ENCODE measurements at regions not wholly inside any gene's neighbourhood (a gene's known extent, or its start where the extent isn't known, plus 50 kb on each side); places are given as distances from the start of the nearest gene placed in this dataset.

DNA sequence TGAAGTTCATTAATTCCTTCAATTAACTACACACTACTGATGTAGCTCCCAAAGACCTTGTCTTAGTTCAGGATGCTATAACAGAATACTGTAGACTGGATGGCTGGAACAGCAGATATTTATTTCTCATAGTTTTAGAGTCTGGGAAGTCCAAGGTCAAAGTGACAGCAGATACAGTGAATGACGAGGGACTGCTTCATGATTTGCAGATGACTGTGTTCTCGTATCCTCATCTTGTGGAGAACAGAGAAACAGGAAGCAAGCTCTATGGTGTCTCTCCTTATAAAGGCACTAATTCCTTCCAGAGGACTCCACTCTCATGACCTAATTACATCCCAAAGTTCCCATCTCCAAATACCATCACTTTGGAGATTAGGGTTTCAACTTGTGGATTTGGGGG lies 65.6 kb upstream of the MAP1B start:
- TF ChIP-seq, protein P1, sequence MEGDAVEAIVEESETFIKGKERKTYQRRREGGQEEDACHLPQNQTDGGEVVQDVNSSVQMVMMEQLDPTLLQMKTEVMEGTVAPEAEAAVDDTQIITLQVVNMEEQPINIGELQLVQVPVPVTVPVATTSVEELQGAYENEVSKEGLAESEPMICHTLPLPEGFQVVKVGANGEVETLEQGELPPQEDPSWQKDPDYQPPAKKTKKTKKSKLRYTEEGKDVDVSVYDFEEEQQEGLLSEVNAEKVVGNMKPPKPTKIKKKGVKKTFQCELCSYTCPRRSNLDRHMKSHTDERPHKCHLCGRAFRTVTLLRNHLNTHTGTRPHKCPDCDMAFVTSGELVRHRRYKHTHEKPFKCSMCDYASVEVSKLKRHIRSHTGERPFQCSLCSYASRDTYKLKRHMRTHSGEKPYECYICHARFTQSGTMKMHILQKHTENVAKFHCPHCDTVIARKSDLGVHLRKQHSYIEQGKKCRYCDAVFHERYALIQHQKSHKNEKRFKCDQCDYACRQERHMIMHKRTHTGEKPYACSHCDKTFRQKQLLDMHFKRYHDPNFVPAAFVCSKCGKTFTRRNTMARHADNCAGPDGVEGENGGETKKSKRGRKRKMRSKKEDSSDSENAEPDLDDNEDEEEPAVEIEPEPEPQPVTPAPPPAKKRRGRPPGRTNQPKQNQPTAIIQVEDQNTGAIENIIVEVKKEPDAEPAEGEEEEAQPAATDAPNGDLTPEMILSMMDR (conservative IDR thresholded peaks at IDR 0.05; ENCODE audit: low read depth, low read length): no peak
- TF ChIP-seq RAD21 (IDR thresholded peaks at IDR 0.05; ENCODE audit: low read length) (no peak), MXI1 (IDR thresholded peaks at IDR 0.05; ENCODE audit: borderline replicate concordance, low read depth, low read length) (no peak)
- TF ChIP-seq, protein P2, sequence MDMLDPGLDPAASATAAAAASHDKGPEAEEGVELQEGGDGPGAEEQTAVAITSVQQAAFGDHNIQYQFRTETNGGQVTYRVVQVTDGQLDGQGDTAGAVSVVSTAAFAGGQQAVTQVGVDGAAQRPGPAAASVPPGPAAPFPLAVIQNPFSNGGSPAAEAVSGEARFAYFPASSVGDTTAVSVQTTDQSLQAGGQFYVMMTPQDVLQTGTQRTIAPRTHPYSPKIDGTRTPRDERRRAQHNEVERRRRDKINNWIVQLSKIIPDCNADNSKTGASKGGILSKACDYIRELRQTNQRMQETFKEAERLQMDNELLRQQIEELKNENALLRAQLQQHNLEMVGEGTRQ (IDR thresholded peaks at IDR 0.05; ENCODE audit: low read depth, low read length): no peak

Data from IMR-90 (cell line).